A549 (cell line): ENCODE measurements at regions not wholly inside any gene's neighbourhood (a gene's known extent, or its start where the extent isn't known, plus 50 kb on each side); places are given as distances from the start of the nearest gene placed in this dataset.

Experiments
- ATAC-seq, 2 experiments: fragments of 200-7000 bp in 1 of 2; fragments of >200 bp in 1 of 2; cut with Nextera tagmentation in 1 of 2; cut with Tn5 transposase in 1 of 2; 3 replicates each; pipeline versions ENCODE4 v1.8.0 to v1.9.1; 2018 to 2020; ENCODE audit warnings: mild to moderate bottlenecking in 1 of 2, moderate library complexity in 1 of 2
- CTCF ChIA-PET: fragments of 300-600 bp; sonication (Branson Sonifier 250); formaldehyde crosslinking; extraction: SDS; loops from one replicate; lab custom pipeline; 2021; ENCODE audit warnings: antibody characterized with exemption, inconsistent platforms; lab: Yijun Ruan, JAX
- POLR2A ChIA-PET: fragments of 350-600 bp; formaldehyde crosslinking; extraction: SDS; loops from one replicate; lab custom pipeline; 2021; ENCODE audit warnings: antibody characterized with exemption, inconsistent platforms; lab: Yijun Ruan, JAX
- DNase-seq, 2 experiments: peaks; one replicate each; pipeline versions ENCODE4 v3.0.0 to v3.0.0-alpha.2; 2011 to 2016; ENCODE audit warnings: low read depth in 1 of 2, low spot score in 1 of 2
- FAIRE-seq: peaks from 2 replicates; lab custom pipeline; 2011; peaks lifted over from hg19 to GRCh38; lab: Jason Lieb, UNC
- H3K27ac ChIP-seq, 2 experiments: fragments of >200 bp; sonication (Bioruptor Twin); formaldehyde crosslinking; 3 replicates each; pipeline ENCODE4 v1.5.1; 2016 to 2017
- H3K4me1 ChIP-seq: fragments of >200 bp; sonication (Bioruptor Twin); formaldehyde crosslinking; 3 replicates; pipeline ENCODE4 v1.6.1; 2016
- H3K4me2 ChIP-seq: fragments of >200 bp; sonication (Bioruptor Twin); formaldehyde crosslinking; 3 replicates; pipeline ENCODE4 v1.6.1; 2016
- H3K4me3 ChIP-seq: fragments of >200 bp; sonication (Bioruptor Twin); formaldehyde crosslinking; 3 replicates; pipeline ENCODE4 v1.5.1; 2016
- H3K9me3 ChIP-seq: fragments of >200 bp; sonication (Bioruptor Twin); formaldehyde crosslinking; 3 replicates; pipeline ENCODE4 v1.6.1; 2016
- CTCF ChIP-seq: fragments of >200 bp; sonication (Bioruptor Twin); formaldehyde crosslinking; IDR thresholded peaks from 3 replicates; pipeline ENCODE4 v1.5.1; 2016
- E2F6 ChIP-seq: IDR thresholded peaks from 2 replicates; pipeline ENCODE4 v1.6.1; 2012; ENCODE audit warnings: low read depth, borderline replicate concordance
- FOSB ChIP-seq: fragments of 250-450 bp; sonication (Bioruptor Pico); IDR thresholded peaks from 2 replicates; pipeline ENCODE4 v1.5.0; 2020; ENCODE audit warnings: mild to moderate bottlenecking, moderate library complexity
- FOSL2 ChIP-seq, 2 experiments: fragments of 450-650 bp in 1 of 2; fragments of >200 bp in 1 of 2; sonication (Bioruptor Twin) in 1 of 2; formaldehyde crosslinking; IDR thresholded peaks; 2 replicates each; pipeline versions ENCODE4 v1.5.0 to v1.6.1; 2016 to 2020; ENCODE audit warnings: mild to moderate bottlenecking in 1 of 2, moderate library complexity in 1 of 2
- GATA3 ChIP-seq: IDR thresholded peaks from 2 replicates; pipeline ENCODE4 v1.6.1; 2012; ENCODE audit warnings: borderline replicate concordance
- HES2 ChIP-seq: fragments of >200 bp; sonication (Bioruptor Twin); formaldehyde crosslinking; IDR thresholded peaks from 2 replicates; pipeline ENCODE4 v1.6.1; 2016
- HMGXB4 ChIP-seq: fragments of 250-450 bp; sonication (Bioruptor Pico); IDR thresholded peaks from 2 replicates; pipeline ENCODE4 v1.5.0; 2021; ENCODE audit warnings: mild to moderate bottlenecking, moderate library complexity, borderline replicate concordance
- HOXB5 ChIP-seq: fragments of 250-450 bp; sonication (Bioruptor Pico); IDR thresholded peaks from 2 replicates; pipeline ENCODE4 v1.5.0; 2020; ENCODE audit warnings: mild to moderate bottlenecking, moderate library complexity
- JUN ChIP-seq, 2 experiments: fragments of >200 bp; sonication (Bioruptor Twin); formaldehyde crosslinking; IDR thresholded peaks; 2 replicates in 1 of 2; 3 replicates in 1 of 2; pipeline ENCODE4 v1.6.1; 2016 to 2017
- KDM1A ChIP-seq: fragments of 200-600 bp; sonication (generic); IDR thresholded peaks from 2 replicates; pipeline ENCODE4 v1.6.1; 2016; ENCODE audit warnings: low read depth, mild to moderate bottlenecking
- MAZ ChIP-seq: fragments of 150-350 bp; IDR thresholded peaks from 2 replicates; pipeline ENCODE4 v1.6.1; 2014; ENCODE audit warnings: antibody characterized with exemption, low read depth, low read length, borderline replicate concordance
- NPAS2 ChIP-seq: fragments of 250-450 bp; sonication (Bioruptor Pico); IDR thresholded peaks from 2 replicates; pipeline ENCODE4 v1.8.0; 2022; ENCODE audit warnings: mild to moderate bottlenecking, moderate library complexity, borderline replicate concordance
- PBX3 ChIP-seq: IDR thresholded peaks from 2 replicates; pipeline ENCODE4 v1.6.1; 2012
- POLR2A ChIP-seq: IDR thresholded peaks from 2 replicates; pipeline ENCODE4 v1.6.1; 2012; ENCODE audit warnings: mild to moderate bottlenecking, low read length
- RAD21 ChIP-seq, 2 experiments: fragments of >200 bp in 1 of 2; sonication (Bioruptor Twin) in 1 of 2; formaldehyde crosslinking in 1 of 2; IDR thresholded peaks in 1 of 2; conservative IDR thresholded peaks in 1 of 2; 2 replicates in 1 of 2; 3 replicates in 1 of 2; pipeline ENCODE4 v1.6.1; 2012 to 2018; ENCODE audit warnings: inconsistent platforms in 1 of 2
- RFX5 ChIP-seq: fragments of 450-650 bp; IDR thresholded peaks from 2 replicates; pipeline ENCODE4 v1.7.1; 2014; ENCODE audit warnings: antibody characterized with exemption, mild to moderate bottlenecking, moderate library complexity
- RNF2 ChIP-seq: fragments of 200-600 bp; sonication (generic); IDR thresholded peaks from 2 replicates; pipeline ENCODE4 v1.6.1; 2016; ENCODE audit warnings: low read depth, mild to moderate bottlenecking, antibody characterized with exemption, moderate library complexity, borderline replicate concordance
- SREBF2 ChIP-seq: fragments of 450-650 bp; IDR thresholded peaks from 2 replicates; pipeline ENCODE4 v1.6.1; 2014; ENCODE audit warnings: mild to moderate bottlenecking, moderate library complexity
- TFCP2L1 ChIP-seq: fragments of 250-450 bp; sonication (Bioruptor Pico); IDR thresholded peaks from 2 replicates; pipeline ENCODE4 v1.5.0; 2021; ENCODE audit warnings: mild to moderate bottlenecking
- USF2 ChIP-seq: fragments of 450-650 bp; IDR thresholded peaks from 2 replicates; pipeline ENCODE4 v1.6.1; 2014; ENCODE audit warnings: antibody characterized with exemption
- ZNF302 ChIP-seq: fragments of 250-450 bp; sonication (Bioruptor Pico); IDR thresholded peaks from 2 replicates; pipeline ENCODE4 v1.9.0; 2021; ENCODE audit warnings: inconsistent platforms, mild to moderate bottlenecking, moderate library complexity
- WGBS: methylation state at CpG from one replicate; pipeline ENCODE4 v1.1.6; 2017; ENCODE audit errors: missing lambda C conversion rate; 5-methylcytosine and 5-hydroxymethylcytosine counted together

GRCh38 chr17:77898521-77899434, 59.7 kb upstream of the TNRC6C start:
- ChIA-PET CTCF (interaction anchor here (0.5 to 2.3 kb wide), 8 partner anchors 8 to 123 kb away, joined by 3 to 11 read pairs (median 4); no protein-coding TSS in a partner anchor), POLR2A (interaction anchor here (3.2 kb wide), 1 partner anchor 59 kb away, joined by 16 read pairs; the partner anchor contains the start of gene TNRC6C)
- Histone ChIP-seq H3K4me3 (no peak overlapping the region), H3K9me3 (no peaks in the 10 kb centered on the region; the same call in 2 of the 3 replicates), H3K27ac (no peak overlapping the region), H3K4me1 (no peaks in the 10 kb centered on the region), H3K4me2 (no peak overlapping the region)
- DNase-seq, result no peak
- FAIRE-seq, result no peak
- 38% methylated on average over 18 of the region's 18 CpGs for WGBS
- TF ChIP-seq JUN (IDR thresholded peaks at IDR 0.05) (no peak), RAD21 (conservative IDR thresholded peaks at IDR 0.05 in 1 of 2, IDR thresholded peaks at IDR 0.05 in 1 of 2) (no peak)
- peak; percentile 11 to 19; a peak in 3 of 6 replicates for ATAC-seq

- FAIRE-seq (no peak), ATAC-seq (no peak), DNase-seq (no peak)
- Histone ChIP-seq H3K4me2 (no peak overlapping the region), H3K4me3 (no peak overlapping the region), H3K9me3 (no peaks in the 10 kb centered on the region; the same call in 2 of the 3 replicates), H3K27ac (no peak overlapping the region), H3K4me1 (no peaks in the 10 kb centered on the region)
- ChIA-PET POLR2A (interaction anchor here (3.2 kb wide), 1 partner anchor 59 kb away, joined by 16 read pairs; the partner anchor contains the start of gene TNRC6C), CTCF (interaction anchor here (0.5 to 2.3 kb wide), 5 partner anchors 9 to 122 kb away, joined by 3 to 11 read pairs (median 3); no protein-coding TSS in a partner anchor)
- TF ChIP-seq RFX5, result no peak
- no peak for TF ChIP-seq KDM1A
- no peak for TF ChIP-seq ZNF302 (CRISPR knock-in tag)
- no peak for TF ChIP-seq HES2
- TF ChIP-seq MAZ, result no peak
- TF ChIP-seq HMGXB4 (CRISPR knock-in tag), result no peak
- no peak for TF ChIP-seq FOSB
- WGBS, result 79% methylated on average over 7 of the region's 7 CpGs
Measured at GRCh38 chr17:77899498-77899897, 59.0 kb upstream of the TNRC6C start.

- no peak for FAIRE-seq
- DNase-seq, result no peak
- no peaks in the 10 kb centered on the region for H3K4me1 ChIP-seq
- ChIA-PET POLR2A (no interaction called here), CTCF (interaction anchor here (2.6 kb wide), 1 partner anchor 8 kb away, joined by 9 read pairs; no protein-coding TSS in a partner anchor)
- no peak for ATAC-seq
- no peak overlapping the region for H3K4me3 ChIP-seq
- 6% methylated on average over 2 of the region's 2 CpGs for WGBS
- H3K4me2 ChIP-seq, result no peak overlapping the region
- no peak overlapping the region for H3K27ac ChIP-seq
- H3K9me3 ChIP-seq, result no peaks in the 10 kb centered on the region; the same call in 2 of the 3 replicates
- TF ChIP-seq HOXB5 (CRISPR knock-in tag) (no peak), PBX3 (no peak), GATA3 (no peak), NPAS2 (CRISPR knock-in tag) (no peak), TFCP2L1 (CRISPR knock-in tag) (no peak), MAZ (no peak), SREBF2 (no peak), E2F6 (no peak), CTCF (no peak), RNF2 (no peak), USF2 (no peak), POLR2A (no peak), FOSL2 (IDR thresholded peaks at IDR 0.05) (no peak), FOSL2 (CRISPR knock-in tag; IDR thresholded peaks at IDR 0.05) (no peak)
Measured at GRCh38 chr17:77901481-77901880, 57.0 kb upstream of the TNRC6C start.
